ENCODE measurements at regions not wholly inside any gene's neighbourhood (a gene's known extent, or its start where the extent isn't known, plus 50 kb on each side); places are given as distances from the start of the nearest gene placed in this dataset.
"Not testable (repeated sequence)": the region's sequence is repeated elsewhere in the genome, so short reads cannot be mapped to it uniquely, and the experiment has no call there.

DNA sequence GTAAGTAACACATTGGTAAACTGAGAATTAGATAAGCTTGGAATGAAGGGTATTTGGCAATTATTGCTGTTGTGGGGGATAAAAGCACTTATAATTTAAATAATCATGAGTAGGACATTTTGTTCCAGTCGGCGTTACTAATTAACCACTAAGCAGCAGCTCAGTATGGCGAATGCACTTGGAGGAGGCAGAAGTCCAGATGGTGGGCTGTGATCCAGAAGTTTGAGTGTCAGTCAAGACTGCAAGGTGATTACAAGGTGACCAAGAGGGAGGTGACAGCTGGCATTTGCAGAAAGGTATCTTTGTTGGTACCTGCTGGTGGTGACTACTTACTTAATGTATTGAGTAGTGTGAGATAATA, 643.6 kb upstream of the FAM98A start:
- DNase-seq, result no peak

GRCh38 chr2:34241905-34242762, 643.0 kb upstream of the FAM98A start:
- DNase-seq, result no peak

DNA sequence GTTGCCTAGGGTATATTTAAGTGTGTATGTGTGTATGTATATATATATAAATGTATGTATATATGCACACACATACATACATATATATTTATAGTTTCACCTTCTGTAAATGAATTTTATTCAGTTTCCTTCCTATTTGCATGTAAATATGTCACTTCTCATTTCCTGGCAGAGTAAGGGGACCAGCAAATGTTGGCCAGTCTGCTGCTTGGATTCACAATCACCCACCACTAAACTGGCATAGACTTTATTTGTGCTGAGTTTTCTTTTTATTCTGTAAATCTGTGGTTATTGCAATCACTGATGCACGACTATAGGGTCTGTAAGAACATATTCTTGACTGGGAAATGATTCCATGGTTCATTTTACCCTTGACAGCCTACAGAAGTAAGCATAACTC, 640.4 kb upstream of the FAM98A start:
- DNase-seq, result no peak

DNA sequence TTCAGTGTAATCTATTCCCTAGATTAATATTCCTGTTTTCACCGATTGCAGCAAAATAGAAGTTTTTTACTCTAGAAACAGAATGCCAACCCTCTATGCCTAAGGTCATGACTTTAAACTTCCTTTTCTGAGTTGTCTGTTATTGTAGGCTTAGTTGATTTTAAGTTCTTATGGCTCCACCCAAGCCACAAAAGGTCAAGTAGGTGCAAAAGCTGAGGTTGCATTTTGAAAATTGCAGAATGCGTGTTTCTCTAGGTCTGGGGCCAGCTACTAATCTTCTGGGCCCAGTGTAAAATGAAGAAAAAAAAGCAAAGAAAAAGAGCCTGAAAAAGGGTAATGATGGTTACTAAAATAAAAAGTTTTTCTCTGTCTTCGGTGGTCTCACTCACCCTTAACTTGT, 635.7 kb upstream of the FAM98A start:
- DNase-seq, result no peak

DNA sequence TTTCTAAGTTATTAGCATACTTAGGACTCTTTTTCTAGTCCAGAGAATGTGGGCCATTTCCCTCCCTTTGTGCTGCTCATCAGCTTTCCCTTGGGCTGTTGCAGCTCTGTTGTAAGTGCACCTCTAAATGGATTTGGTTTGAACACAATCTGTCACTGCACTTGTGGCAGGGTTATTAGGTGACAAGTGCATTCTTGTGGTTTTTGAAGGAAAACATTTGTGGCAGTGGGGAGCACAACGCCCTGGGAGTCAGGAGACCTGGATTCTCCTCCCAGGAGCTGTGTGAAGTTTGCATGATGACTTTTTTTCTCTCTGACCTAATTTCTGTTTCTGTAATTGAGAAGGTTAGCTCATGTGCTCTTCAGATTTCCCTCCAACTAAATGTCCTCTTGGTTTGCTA, 630.9 kb upstream of the FAM98A start:
- no peak for DNase-seq

DNA sequence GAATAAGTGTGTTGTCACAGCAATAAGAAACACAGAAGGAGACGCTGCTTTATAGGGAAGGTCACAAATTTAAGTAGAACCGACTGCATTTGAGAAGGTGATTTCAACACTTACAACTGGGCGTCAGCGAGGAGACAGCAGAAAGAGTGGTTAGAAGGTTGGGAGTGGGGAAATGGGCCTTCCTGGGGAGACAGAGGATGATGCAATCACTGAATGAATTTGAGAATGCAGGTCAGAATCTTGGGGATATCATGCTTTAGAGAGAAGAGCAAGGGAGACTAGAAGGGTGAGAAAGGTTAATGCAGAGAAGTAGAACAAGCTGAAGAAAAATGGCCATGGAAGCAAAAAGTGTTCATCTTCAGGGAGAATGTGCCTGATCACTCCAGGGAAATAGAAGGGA, 616.1 kb upstream of the FAM98A start:
- DNase-seq, result no peak

DNA sequence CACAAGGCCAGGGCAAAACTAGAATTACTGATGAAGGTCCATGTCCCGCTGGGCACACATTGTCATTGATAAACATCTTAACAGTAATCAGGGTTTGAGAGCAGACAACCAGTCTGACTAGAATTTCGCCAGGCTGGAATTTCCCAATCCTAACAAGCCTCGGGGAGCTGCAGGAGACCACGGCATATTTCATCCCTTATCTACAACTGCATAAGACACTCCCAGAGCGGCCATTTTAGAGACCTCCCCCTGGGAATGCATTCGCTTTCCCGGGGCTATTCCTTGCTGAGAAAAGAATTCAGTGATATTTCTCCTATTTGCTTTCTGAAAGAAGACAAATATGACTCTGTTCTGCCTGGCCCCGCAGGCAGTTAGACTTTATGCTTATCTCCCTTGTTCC, 611.3 kb upstream of the FAM98A start:
- not testable (repeated sequence) for DNase-seq

- no peak for DNase-seq
Observed at GRCh38 chr2:34204560-34204959, 605.5 kb upstream of the FAM98A start.

GRCh38 chr2:34201099-34201498, 602.0 kb upstream of the FAM98A start:
- no peak for DNase-seq

DNA sequence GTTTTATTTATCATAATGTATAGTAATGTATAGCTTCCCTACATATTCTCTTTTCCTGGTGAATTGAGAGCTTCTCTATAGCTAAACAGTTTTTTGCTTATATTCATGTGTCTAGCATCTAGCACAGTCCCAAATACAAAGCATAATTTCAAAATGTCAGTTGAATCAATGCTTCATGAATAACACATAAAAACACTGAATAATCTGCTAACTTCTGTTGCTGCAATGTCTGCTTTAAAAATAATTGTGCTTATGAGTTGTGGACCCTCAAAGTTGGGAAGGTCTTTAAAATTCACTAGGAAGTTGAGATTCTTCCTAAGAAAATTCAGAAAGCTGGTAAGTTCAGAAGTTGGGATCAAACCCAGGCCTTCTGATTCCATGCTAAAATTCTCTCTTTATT, 600.9 kb upstream of the FAM98A start:
- DNase-seq, result no peak

- no peak for DNase-seq
Observed at GRCh38 chr2:34193164-34193563, 594.1 kb upstream of the FAM98A start.

GRCh38 chr2:34188464-34189303, 589.6 kb upstream of the FAM98A start:
- DNase-seq, result no peak

DNA sequence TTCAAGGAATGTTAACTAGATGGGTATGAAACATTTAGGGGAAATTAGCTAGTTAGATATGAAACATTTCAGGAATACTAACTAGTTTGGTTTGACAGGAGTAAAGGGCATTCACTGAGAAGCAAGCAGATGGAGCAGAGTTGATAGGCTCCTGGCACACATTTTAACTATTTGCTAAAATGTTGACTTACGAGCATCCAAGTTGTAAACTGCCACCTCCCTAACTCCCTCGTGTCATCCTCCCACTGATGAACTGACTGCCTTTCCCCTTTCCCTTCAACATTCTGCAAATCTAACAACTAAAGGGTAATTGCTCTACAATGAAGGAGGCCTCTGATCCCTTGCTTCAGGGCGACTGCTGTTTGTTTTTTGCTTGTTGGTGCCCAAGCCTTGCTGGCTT, 580.4 kb upstream of the FAM98A start:
- no peak for DNase-seq

DNA sequence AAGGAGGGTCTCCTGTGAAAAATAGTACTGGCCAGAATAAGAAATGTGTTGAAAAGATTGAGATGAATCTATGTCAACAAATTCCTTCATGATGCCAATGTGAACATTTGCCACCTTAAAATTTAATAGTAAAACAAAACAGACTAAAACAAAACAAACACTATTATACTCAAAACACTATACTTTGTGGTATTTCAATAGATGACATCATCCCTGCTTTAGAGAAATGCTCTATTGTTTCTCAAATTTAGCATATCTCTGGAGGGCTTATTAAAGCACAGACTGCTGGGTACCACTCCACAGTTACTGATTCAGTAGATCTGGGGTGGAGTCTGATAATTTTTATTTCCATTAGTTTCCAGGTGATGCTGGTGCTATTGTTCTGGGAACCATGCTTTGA, 579.4 kb upstream of the FAM98A start:
- DNase-seq, result no peak

DNA sequence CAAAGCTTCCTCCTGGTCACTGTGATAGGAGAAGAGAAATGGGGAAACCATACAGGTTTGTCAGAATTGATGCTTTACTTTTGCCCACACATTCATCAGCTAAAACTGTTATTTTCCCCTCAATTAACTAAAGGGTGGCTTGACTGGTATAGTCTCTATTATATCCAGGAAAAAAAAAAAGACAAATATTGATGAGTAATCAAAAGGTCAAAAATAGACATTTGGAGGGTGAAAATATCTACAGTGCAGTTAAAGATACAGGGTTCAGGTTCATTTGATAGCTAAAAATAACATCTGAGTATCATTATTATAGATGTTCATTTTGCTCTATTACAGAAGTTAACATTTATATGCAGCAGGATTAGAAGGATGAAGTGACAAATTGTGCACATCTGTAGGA, 577.6 kb upstream of the FAM98A start:
- no peak for DNase-seq

GRCh38 chr2:34174506-34174905, 575.4 kb upstream of the FAM98A start:
- no peak for DNase-seq

GRCh38 chr2:34162231-34162630, 563.1 kb upstream of the FAM98A start:
- no peak for DNase-seq

- DNase-seq, result no peak
Observed at GRCh38 chr2:34161549-34161948, 562.5 kb upstream of the FAM98A start.

DNA sequence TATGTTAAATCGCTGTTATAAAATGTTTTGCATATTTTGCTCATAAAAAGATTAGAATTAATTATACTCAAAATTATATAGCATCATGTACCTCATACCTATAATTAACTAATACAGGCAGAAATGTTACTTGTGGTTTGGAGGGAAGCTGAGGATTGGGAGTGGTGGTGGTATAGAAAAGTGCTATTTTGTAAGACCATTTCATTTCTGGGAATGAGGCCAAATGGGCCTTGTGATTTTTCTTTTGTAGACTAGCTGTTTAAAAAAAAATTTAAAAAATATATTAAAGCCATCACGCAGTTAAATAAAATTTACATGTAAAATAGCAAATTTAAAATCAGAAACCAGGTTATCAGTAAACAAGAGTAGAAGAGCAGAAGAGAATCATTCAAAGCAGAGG, 560.8 kb upstream of the FAM98A start:
- DNase-seq, result no peak

GRCh38 chr2:34153484-34153883, 554.4 kb upstream of the FAM98A start:
- DNase-seq, result no peak

DNA sequence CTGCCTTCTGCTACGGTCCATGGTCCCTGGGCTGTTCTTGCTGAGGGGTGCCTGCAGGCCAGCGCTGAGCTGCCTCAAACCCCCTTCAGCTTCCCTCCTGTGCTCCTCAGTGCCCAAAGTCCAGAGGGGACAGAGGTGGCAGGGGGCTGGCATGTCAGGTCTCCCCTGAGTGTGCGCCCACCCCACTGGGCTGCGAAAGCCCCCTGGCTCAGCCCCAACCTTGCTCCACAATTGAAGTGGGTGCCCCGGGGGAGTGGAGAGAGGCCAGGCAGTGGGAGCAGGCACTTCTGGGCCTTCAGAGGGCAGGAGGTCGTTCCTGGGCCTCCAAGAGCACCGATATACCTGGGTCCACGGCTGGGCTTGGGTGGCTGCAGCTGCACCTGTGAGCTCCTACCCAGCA, 548.7 kb upstream of the FAM98A start:
- DNase-seq, result no peak

DNA sequence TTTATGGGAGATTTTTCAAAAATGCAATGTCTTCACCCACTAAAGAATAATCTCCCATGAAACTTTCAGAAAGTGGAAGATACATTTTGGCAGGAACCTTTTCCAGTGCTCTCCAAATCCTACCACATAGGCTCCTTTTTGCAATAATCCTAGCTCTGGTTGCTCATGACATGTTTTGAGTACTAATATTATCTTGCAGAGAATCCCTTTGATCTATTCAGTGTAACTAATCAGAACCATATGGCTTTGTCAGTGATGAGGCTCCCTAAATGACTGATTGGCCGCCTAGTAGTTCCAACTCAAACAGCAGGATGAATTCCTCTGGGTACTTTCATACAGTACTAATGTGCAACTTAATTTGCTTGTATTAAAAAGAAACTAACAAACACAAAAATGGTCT, 544.0 kb upstream of the FAM98A start:
- no peak for DNase-seq

GRCh38 chr2:34142531-34143008, 543.5 kb upstream of the FAM98A start:
- DNase-seq, result not testable (repeated sequence)

- DNase-seq, result not testable (repeated sequence)
Observed at GRCh38 chr2:34133065-34133464, 534.0 kb upstream of the FAM98A start.
